Ascending aorta (tissue), 2 donors: ENCODE measurements at regions not wholly inside any gene's neighbourhood (a gene's known extent, or its start where the extent isn't known, plus 50 kb on each side); places are given as distances from the start of the nearest gene placed in this dataset.

ENCODE experiments used
- DNase-seq, 2 donors: peaks; one replicate each; pipeline ENCODE4 v3.0.0-alpha.2; 2019; ENCODE audit warnings: low spot score in 2 of 2
- H3K27ac ChIP-seq, 2 donors: fragments of 200-600 bp; sonication (generic); one replicate each; pipeline ENCODE4 v1.5.1; 2016 to 2017; ENCODE audit warnings: mild to moderate bottlenecking in 1 of 2
- H3K27me3 ChIP-seq: fragments of 200-600 bp; sonication (generic); one replicate; pipeline ENCODE4 v1.5.1; 2017
- H3K36me3 ChIP-seq, 2 donors: fragments of 200-600 bp; sonication (generic); one replicate each; pipeline ENCODE4 v1.5.1; 2016
- H3K4me1 ChIP-seq, 2 donors: fragments of 200-600 bp; sonication (generic); one replicate each; pipeline ENCODE4 v1.5.1; 2016 to 2017; ENCODE audit warnings: mild to moderate bottlenecking in 1 of 2
- H3K4me3 ChIP-seq, 2 donors: fragments of 200-600 bp; sonication (generic); one replicate each; pipeline ENCODE4 v1.5.1; 2016 to 2017; ENCODE audit warnings: mild to moderate bottlenecking in 1 of 2
- H3K9me3 ChIP-seq, 2 donors: fragments of 200-600 bp; sonication (generic); one replicate each; pipeline ENCODE4 v1.5.1; 2016
- CTCF ChIP-seq, 3 experiments: fragments of 200-600 bp in 2 of 3; fragments of 450-650 bp in 1 of 3; sonication (generic) in 2 of 3; IDR thresholded peaks; one replicate each; pipeline ENCODE4 v1.5.1; 2016 to 2019; ENCODE audit warnings: antibody characterized with exemption in 3 of 3, mild to moderate bottlenecking in 1 of 3, moderate library complexity in 1 of 3
- intact Hi-C: fragments of 100-400 bp; cut with DNase I; formaldehyde crosslinking; loops from one replicate; pipeline ENCODE4 v1.15.1; 2023

DNA sequence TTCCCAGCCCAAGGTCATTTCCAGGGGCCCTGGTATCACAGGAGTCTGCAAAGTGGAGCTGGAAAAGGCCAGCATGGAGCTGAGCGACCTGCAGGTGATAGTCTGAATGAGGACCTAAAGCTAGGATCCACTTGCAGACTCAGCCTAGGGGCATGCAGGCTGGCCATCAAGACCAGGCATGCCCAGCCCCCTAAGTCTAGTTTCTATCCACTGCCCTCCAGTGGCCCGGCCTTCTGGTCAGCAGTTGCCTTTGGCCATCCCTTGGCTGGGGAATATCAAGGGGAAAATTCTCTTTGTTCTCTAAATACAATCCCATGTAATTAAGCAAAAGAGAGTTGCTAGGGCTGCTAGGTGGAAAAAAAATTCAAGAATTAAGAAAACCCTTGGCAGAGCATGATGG lies 96.3 kb upstream of the LHX5 start:
- intact Hi-C loops = no loop called here
- no peak for TF ChIP-seq CTCF (IDR thresholded peaks at IDR 0.05)
- Histone ChIP-seq H3K36me3 (no peaks in the 10 kb centered on the region), H3K4me3 (no peak overlapping the region), H3K27ac (no peak overlapping the region), H3K27me3 (no peaks in the 10 kb centered on the region), H3K4me1 (no peaks in the 10 kb centered on the region), H3K9me3 (no peaks in the 10 kb centered on the region)
- DNase-seq = no peak

DNA sequence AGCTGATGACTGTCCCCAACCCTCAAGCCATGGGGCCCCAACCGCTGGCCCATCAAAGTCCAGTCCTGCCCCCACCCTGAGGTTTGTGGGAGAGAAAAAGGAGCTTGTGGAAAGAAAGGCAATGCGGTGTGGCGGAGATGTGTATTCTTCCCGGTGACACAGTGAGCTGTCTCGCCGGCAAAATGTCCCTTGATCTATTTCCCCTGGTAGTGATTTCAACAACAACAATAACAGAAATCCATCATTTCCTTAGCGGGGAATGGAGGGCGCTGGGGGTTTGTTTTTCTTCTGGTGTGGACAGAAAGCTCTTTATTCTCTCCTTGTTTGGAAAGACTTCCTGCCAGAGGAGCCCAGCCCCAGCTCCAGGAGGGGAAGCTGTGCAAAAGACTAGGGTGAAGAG lies 93.7 kb upstream of the LHX5 start:
- intact Hi-C loops = no loop called here
- no peak for TF ChIP-seq CTCF (IDR thresholded peaks at IDR 0.05)
- H3K4me1 ChIP-seq = no peaks in the 10 kb centered on the region

GRCh38 chr12:113561068-113561780 lies 89.6 kb upstream of the LHX5 start:
- Histone ChIP-seq H3K27ac (no peak overlapping the region), H3K36me3 (no peaks in the 10 kb centered on the region), H3K4me3 (no peak overlapping the region), H3K4me1 (no peaks in the 10 kb centered on the region), H3K9me3 (no peaks in the 10 kb centered on the region), H3K27me3 (no peaks in the 10 kb centered on the region)
- no peak for TF ChIP-seq CTCF (IDR thresholded peaks at IDR 0.05)
- intact Hi-C loops = no loop called here
- no peak for DNase-seq

More for the DNA sequence above, 93.7 kb upstream of the LHX5 start:
- H3K27me3 ChIP-seq = no peaks in the 10 kb centered on the region
- no peak overlapping the region for H3K4me3 ChIP-seq
- no peak overlapping the region for H3K27ac ChIP-seq
- no peaks in the 10 kb centered on the region for H3K36me3 ChIP-seq
- no peaks in the 10 kb centered on the region for H3K9me3 ChIP-seq
- no peak for DNase-seq

GRCh38 chr12:113559466-113559865 lies 87.8 kb upstream of the LHX5 start:
- H3K4me3 ChIP-seq = no peak overlapping the region
- no peak for DNase-seq
- no peak overlapping the region for H3K27ac ChIP-seq
- TF ChIP-seq CTCF (IDR thresholded peaks at IDR 0.05) = no peak
- no peaks in the 10 kb centered on the region for H3K36me3 ChIP-seq
- no peaks in the 10 kb centered on the region for H3K27me3 ChIP-seq
- no peaks in the 10 kb centered on the region for H3K4me1 ChIP-seq
- H3K9me3 ChIP-seq = no peaks in the 10 kb centered on the region
- intact Hi-C loops = no loop called here

GRCh38 chr12:113555226-113555625 lies 83.6 kb upstream of the LHX5 start:
- intact Hi-C loops = no loop called here
- Histone ChIP-seq H3K27me3 (no peaks in the 10 kb centered on the region), H3K36me3 (no peaks in the 10 kb centered on the region), H3K4me1 (no peaks in the 10 kb centered on the region), H3K9me3 (no peaks in the 10 kb centered on the region), H3K27ac (no peak overlapping the region), H3K4me3 (no peak overlapping the region)
- TF ChIP-seq CTCF (IDR thresholded peaks at IDR 0.05) = no peak
- no peak for DNase-seq

- Histone ChIP-seq H3K36me3 (no peaks in the 10 kb centered on the region), H3K9me3 (no peaks in the 10 kb centered on the region), H3K27ac (no peak overlapping the region), H3K4me3 (no peak overlapping the region), H3K4me1 (no peaks in the 10 kb centered on the region), H3K27me3 (no peaks in the 10 kb centered on the region)
- intact Hi-C loops = no loop called here
- no peak for DNase-seq
- no peak for TF ChIP-seq CTCF (IDR thresholded peaks at IDR 0.05)
Observed at GRCh38 chr12:113552760-113553159, 81.1 kb upstream of the LHX5 start.
